Transverse colon (tissue), 3 donors: ENCODE measurements at regions not wholly inside any gene's neighbourhood (a gene's known extent, or its start where the extent isn't known, plus 50 kb on each side); places are given as distances from the start of the nearest gene placed in this dataset.

Experiments
- CTCF ChIP-seq, 5 experiments: fragments of 200-600 bp in 3 of 5; fragments of 450-650 bp in 2 of 5; sonication (generic) in 3 of 5; IDR thresholded peaks; 1 replicate in 2 of 5; 2 replicates in 3 of 5; pipeline ENCODE4 v1.5.1; 2016 to 2017; ENCODE audit warnings: antibody characterized with exemption in 5 of 5, inconsistent platforms in 3 of 5, mild to moderate bottlenecking in 2 of 5, moderate library complexity in 1 of 5
- EP300 ChIP-seq: sonication (generic); formaldehyde crosslinking; IDR thresholded peaks from one replicate; pipeline ENCODE4 v1.6.1; 2017; ENCODE audit warnings: antibody characterized with exemption, low read depth

GRCh38 chr4:24248674-24249630 is 335.4 kb downstream of the DHX15 start:
- TF ChIP-seq EP300 (no peak), CTCF (IDR thresholded peaks at IDR 0.05) (no peak)
